ENCODE measurements at regions not wholly inside any gene's neighbourhood (a gene's known extent, or its start where the extent isn't known, plus 50 kb on each side); places are given as distances from the start of the nearest gene placed in this dataset.

GRCh38 chrX:147736045-147736444, 175.7 kb upstream of the FMR1 start:
- Histone ChIP-seq H3K36me3 (ENCODE audit: control insufficient read depth, insufficient read depth, low read length) (no peaks in the 10 kb centered on the region), H2AK9ac (replicated peaks; ENCODE audit: low read depth, low read length, poor library complexity) (no peak overlapping the region), H3K4ac (ENCODE audit: low read depth, low read length) (no peak overlapping the region), H3K4me3 (ENCODE audit: insufficient read depth, low read depth, low read length) (no peak overlapping the region), H2BK15ac (ENCODE audit: low read depth, low read length) (no peak overlapping the region), H3K4me1 (ENCODE audit: control insufficient read depth, insufficient read depth, low read length) (no peaks in the 10 kb centered on the region), H3K56ac (ENCODE audit: extremely low read depth, insufficient read depth, low read length) (no peak overlapping the region), H4K5ac (ENCODE audit: low read depth, low read length) (no peak overlapping the region), H3K27ac (ENCODE audit: insufficient read depth, low read length) (no peak overlapping the region), H2BK120ac (ENCODE audit: low read depth, low read length) (no peak overlapping the region), H3K9me1 (ENCODE audit: insufficient read depth, low read length) (no peaks in the 10 kb centered on the region), H2AFZ (replicated peaks; ENCODE audit: low read length, poor library complexity) (no peak overlapping the region), H3K79me1 (ENCODE audit: low read depth in 1 of 2, low read length in 2 of 2) (no peaks in the 10 kb centered on the region), H3K18ac (ENCODE audit: low read depth, low read length) (no peak overlapping the region), H2BK20ac (ENCODE audit: low read depth, low read length) (no peak overlapping the region), H3K14ac (replicated peaks; ENCODE audit: low read depth, low read length) (no peak overlapping the region), H4K20me1 (ENCODE audit: insufficient read depth, low read length) (no peaks in the 10 kb centered on the region), H4K91ac (ENCODE audit: insufficient read depth, low read depth, low read length) (no peak overlapping the region), H3K4me2 (ENCODE audit: low read depth, low read length) (no peak overlapping the region), H3K23ac (ENCODE audit: low read depth, low read length) (no peak overlapping the region), H3K27me3 (ENCODE audit: control insufficient read depth, insufficient read depth, low read length) (no peaks in the 10 kb centered on the region), H2AK5ac (ENCODE audit: low read depth, low read length) (no peak overlapping the region), H2BK5ac (ENCODE audit: low read depth, low read length, poor library complexity, severe bottlenecking) (no peak overlapping the region), H4K8ac (ENCODE audit: low read depth in 2 of 2, low read length in 2 of 2) (no peak overlapping the region), H3K9me3 (ENCODE audit: control insufficient read depth, insufficient read depth, low read length) (peaks cover 4% of the 10 kb centered on the region; the same call in 1 of the 2 replicates), H3K9ac (ENCODE audit: low read depth, low read length) (no peak overlapping the region)
- intact Hi-C loops (cut with micrococcal nuclease) (no loop called here), dilution Hi-C loops (cut with HindIII; ENCODE audit: low sequenced_read_pairs, unreplicated experiment) (no loop called here), in situ Hi-C loops (cut with MboI; ENCODE audit: low sequenced_read_pairs) (no loop called here)
- WGBS, 2 experiments (ENCODE audit: extremely low coverage in 2 of 2, insufficient read length in 1 of 2) = no CpG with 5 or more reads among the region's 5 CpGs
- BruUV-seq (replicated peaks) = no TSS peak
- POLR2A ChIA-PET (ENCODE audit: unreplicated experiment) = no interaction called here
- ATAC-seq (ENCODE audit: low read depth) (no peak), DNase-seq (no peak)
- TF ChIP-seq SMC3 (IDR thresholded peaks at IDR 0.05; ENCODE audit: low read depth, low read length) (no peak), USF2 (IDR thresholded peaks at IDR 0.05; ENCODE audit: low read depth, low read length) (no peak), RAD21 (IDR thresholded peaks at IDR 0.05; ENCODE audit: low read length) (no peak), CEBPB (IDR thresholded peaks at IDR 0.05; ENCODE audit: low read depth, low read length) (no peak), MAFK (IDR thresholded peaks at IDR 0.05; ENCODE audit: low read depth, low read length) (no peak), BHLHE40 (IDR thresholded peaks at IDR 0.05; ENCODE audit: low read depth, low read length) (no peak), RCOR1 (IDR thresholded peaks at IDR 0.05; ENCODE audit: insufficient replicate concordance, low read length) (no peak), CHD1 (IDR thresholded peaks at IDR 0.05; ENCODE audit: low read depth, low read length) (no peak), POLR2A (IDR thresholded peaks at IDR 0.05; ENCODE audit: low read depth, low read length) (no peak), ELK1 (IDR thresholded peaks at IDR 0.05; ENCODE audit: borderline replicate concordance, low read depth, low read length) (no peak), MXI1 (IDR thresholded peaks at IDR 0.05; ENCODE audit: borderline replicate concordance, low read depth, low read length) (no peak)
- CTCF ChIA-PET = no interaction called here

All from IMR-90 (cell line).